ENCODE measurements at regions not wholly inside any gene's neighbourhood (a gene's known extent, or its start where the extent isn't known, plus 50 kb on each side); places are given as distances from the start of the nearest gene placed in this dataset.
"Not testable (repeated sequence)": the region's sequence is repeated elsewhere in the genome, so short reads cannot be mapped to it uniquely, and the experiment has no call there.

DNA sequence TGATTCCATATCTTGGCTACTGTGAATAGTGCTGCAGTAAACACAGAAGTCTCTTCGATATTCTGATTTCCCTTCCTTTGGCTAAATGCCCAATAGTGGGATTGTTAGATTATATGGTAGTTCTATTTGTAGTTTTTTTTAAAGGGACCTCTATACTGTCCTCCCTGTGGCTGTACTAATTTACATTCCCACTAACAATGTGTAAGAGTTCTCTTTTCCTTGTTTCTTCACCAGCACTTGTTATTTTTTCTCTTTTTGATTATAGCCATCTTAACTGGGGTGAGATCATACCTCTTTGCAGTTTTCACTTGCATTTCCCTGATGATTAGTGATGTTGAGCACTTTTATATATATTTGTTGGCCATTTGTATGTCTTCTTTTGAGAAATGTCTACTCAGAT lies 102.0 kb downstream of the CARTPT start:
- no peak for DNase-seq (ENCODE audit: low read depth in 2 of 2, low spot score in 1 of 2)

DNA sequence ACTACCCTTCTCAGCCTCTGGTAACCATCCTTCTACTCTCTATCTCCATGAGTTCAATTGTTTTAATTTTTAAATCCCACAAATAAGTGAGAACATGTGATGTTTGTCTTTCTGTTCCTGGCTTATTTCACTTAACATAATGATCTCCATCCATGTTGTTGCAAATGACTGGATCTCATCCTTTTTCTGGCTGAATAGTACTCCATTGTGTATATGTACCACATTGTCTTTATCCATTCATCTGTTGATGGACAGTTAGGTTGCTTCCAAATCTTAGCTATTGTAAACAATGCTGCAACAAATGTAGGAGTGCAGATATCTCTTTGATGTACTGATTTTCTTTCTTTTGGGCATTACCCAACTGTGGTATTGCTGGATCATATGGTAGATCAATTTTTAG lies 103.0 kb downstream of the CARTPT start:
- DNase-seq (ENCODE audit: low read depth in 2 of 2, low spot score in 1 of 2): not testable (repeated sequence)

GRCh38 chr5:71825992-71826391 lies 106.9 kb downstream of the CARTPT start:
- DNase-seq (ENCODE audit: low read depth in 2 of 2, low spot score in 1 of 2): no peak

DNA sequence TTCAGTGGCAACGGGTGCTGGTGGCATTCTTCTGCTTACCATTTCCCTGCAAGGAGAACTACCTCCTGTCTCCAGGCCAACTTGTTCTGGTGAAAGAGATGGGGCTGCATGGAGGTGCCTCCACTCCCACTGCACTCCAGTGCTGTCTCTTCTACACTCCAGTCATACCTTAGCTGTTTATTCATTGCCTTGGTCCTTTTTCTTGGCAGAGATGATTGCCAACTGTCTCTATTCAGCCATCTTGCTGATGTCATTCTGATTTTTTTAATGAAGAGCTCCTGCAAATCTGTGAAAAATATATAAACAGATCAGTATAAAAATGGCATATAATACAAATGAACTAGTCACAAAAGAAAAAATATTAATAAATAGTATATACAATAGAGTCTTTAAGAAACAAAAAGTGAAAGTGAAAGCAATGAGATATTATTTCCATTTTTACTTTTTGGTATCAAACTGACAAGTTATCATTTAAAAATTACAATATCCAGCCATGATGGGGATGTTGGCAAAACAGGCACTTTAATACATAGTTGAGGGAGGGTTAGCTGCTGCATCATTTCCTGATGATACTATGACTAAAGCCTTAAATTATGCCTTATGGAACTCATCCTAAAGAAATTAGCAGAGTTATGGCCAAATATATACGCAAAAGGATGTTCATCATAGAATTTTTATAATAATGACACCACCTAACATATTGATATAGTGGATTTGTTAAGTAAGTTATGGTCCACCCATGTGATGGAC lies 109.4 kb downstream of the CARTPT start:
- DNase-seq (ENCODE audit: low read depth in 2 of 2, low spot score in 1 of 2): no peak

DNA sequence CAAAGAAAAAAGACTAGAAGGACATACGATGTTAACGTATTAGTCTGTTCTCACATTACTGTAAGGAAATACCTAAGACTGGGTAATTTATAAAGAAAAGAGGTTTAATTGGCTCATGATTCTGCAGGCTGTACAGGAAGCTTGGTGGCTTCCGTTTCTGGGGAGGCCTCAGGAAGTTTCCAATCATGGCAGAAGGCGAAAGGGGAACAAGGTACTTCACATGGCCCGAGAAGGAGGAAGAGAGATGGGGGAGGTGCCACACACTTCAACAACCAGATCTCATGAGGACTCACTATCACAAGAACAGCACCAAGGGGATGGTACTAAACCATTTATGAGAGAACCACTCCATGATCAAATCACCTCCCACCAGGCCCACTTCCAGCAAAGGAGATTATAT lies 110.1 kb downstream of the CARTPT start:
- no peak for DNase-seq (ENCODE audit: low read depth in 2 of 2, low spot score in 1 of 2)

DNA sequence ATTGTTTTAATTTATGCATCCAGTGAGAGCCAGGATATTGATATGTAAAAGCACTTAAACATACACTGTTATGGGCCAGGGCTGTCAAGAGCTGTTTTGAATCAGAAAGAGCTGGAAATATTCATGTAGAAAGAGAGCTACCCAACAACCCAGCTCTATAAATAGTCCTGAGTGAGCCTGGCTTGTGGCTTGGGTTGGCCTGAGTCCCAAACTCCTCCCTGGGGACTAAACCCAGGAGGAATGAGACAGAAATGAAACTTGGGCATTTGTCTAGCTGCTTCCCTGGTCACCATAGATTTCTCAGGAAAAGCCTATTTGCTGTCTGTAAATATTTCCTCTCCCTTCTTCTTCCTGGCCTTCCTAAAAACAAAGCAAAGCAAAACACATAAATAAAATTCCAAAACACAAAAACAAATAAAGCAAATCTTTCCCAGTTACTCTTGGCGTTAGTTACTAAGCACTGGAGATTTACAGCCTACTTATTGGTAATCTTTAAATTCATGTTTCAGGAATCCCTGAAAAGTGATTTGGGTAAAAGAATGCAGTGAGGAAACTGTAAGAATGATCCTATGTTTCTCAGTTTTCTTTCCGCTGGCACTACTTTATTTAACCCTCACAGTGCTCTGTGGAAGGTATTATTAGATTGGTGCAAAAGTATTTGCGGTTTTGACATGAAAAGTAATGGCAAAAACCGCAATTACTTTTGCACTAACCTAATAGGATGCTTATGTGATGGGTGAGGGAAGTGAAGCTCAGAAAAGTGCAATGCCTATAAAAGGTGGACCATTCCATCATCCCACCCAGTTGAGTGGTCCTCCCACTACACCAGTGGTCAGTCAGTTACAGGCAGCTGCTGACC lies 111.8 kb downstream of the CARTPT start:
- DNase-seq (ENCODE audit: low read depth in 2 of 2, low spot score in 1 of 2): no peak

- DNase-seq (ENCODE audit: low read depth in 2 of 2, low spot score in 1 of 2): no peak
Observed at GRCh38 chr5:71832812-71833715, 114.0 kb downstream of the CARTPT start.

DNA sequence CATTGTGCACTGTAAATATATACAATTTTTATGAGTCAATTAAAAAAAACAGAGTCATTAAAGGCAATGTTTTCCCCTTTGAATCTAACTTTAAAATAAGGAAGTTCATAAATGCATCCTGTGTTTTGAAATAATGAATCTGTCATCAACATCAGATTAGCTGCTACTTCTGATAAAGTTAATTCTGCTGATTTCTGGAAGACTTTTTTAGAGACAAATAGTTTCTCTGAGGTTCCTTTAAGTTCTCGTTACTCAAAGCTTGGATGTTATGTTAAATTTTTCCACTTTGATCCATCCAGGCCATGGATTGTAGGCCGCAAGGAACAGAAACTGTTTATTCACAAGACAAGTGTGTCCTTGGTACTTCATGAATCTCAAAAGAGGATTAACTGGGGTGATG lies 115.5 kb downstream of the CARTPT start:
- DNase-seq (ENCODE audit: low read depth in 2 of 2, low spot score in 1 of 2): no peak

- DNase-seq (ENCODE audit: low read depth in 2 of 2, low spot score in 1 of 2): no peak
Observed at GRCh38 chr5:71836084-71836483, 117.0 kb downstream of the CARTPT start.

GRCh38 chr5:71836559-71837112 lies 117.6 kb downstream of the CARTPT start:
- no peak for DNase-seq (ENCODE audit: low read depth in 2 of 2, low spot score in 1 of 2)

DNA sequence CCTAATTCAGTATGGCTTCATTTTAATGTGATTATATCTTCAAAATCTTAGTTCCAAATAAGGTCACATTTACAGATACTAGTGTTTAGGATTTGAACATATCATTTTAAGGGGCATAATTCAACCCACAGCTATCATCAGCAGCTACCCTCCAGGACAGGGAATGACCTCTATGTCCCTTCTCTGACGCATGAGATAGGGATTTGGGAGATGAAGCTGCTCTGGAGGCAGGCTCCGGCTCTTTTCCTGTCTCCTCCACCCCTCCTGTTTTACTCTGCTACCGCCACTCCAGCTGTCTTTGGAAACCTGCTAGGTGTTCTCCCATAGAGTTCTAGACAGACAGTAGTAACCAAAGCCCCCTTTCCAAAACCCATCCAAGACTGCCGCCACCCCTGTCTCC lies 119.2 kb downstream of the CARTPT start:
- DNase-seq (ENCODE audit: low read depth in 2 of 2, low spot score in 1 of 2): no peak

GRCh38 chr5:71839096-71839884 lies 120.2 kb downstream of the CARTPT start:
- no peak for DNase-seq (ENCODE audit: low read depth in 2 of 2, low spot score in 1 of 2)

GRCh38 chr5:71841107-71841506 lies 122.0 kb downstream of the CARTPT start:
- DNase-seq (ENCODE audit: low read depth in 2 of 2, low spot score in 1 of 2): no peak

GRCh38 chr5:71843111-71843510 lies 124.0 kb downstream of the CARTPT start:
- DNase-seq (ENCODE audit: low read depth in 2 of 2, low spot score in 1 of 2): no peak

DNA sequence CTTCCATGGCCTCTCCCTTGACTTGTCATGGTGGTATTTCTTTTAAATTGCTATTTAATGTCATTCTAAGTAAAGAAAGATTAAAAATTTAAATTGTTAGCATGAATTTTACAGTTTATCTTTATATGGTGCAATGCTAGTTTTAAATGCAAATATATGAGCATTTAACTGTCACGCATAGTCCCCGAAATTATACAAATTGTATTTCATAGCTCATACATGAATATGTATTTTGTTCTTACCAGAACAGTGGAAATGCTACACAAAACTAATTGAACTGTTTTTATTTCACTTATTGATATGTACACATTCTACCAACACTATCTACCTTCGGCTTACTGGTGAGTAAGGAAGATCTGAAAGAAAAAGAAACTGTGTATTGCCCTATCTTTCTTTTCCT lies 125.8 kb downstream of the CARTPT start:
- no peak for DNase-seq (ENCODE audit: low read depth in 2 of 2, low spot score in 1 of 2)

GRCh38 chr5:71859515-71859914 lies 140.4 kb downstream of the CARTPT start:
- no peak for DNase-seq (ENCODE audit: low read depth in 2 of 2, low spot score in 1 of 2)

GRCh38 chr5:71860048-71860447 lies 141.0 kb downstream of the CARTPT start:
- DNase-seq (ENCODE audit: low read depth in 2 of 2, low spot score in 1 of 2): no peak

GRCh38 chr5:71861682-71862081 lies 142.6 kb downstream of the CARTPT start:
- DNase-seq (ENCODE audit: low read depth in 2 of 2, low spot score in 1 of 2): no peak

- no peak for DNase-seq (ENCODE audit: low read depth in 2 of 2, low spot score in 1 of 2)
Observed at GRCh38 chr5:71862087-71862486, 143.0 kb downstream of the CARTPT start.

DNA sequence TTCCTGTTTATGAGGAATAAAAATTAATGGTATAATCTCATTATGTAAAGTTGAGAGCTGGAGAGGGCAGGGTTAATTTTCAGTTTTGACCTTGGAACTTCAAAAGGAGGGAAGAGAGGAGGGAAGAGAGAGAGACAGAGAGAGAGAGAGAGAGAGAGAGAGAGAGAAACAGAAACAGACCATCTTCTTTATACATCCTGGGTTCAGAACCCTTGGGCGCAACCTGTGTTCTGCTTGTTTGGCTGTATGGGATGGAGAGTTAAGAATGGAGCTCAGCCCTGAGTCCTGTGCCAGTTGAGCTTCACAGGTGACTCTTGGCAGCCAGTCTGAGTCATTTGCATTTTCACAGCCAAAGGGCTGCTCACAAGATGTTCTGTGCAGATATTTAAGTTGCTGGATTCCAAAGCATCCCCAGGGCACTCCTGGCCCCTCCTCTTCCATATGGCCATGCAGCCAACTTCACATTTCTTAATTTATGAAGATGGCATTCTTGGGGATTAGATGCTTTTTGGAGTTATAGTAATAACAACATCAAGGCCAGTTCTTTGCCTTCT lies 143.5 kb downstream of the CARTPT start:
- DNase-seq (ENCODE audit: low read depth in 2 of 2, low spot score in 1 of 2): no peak

All from stimulated activated CD8-positive, alpha-beta memory T cell treated with anti-CD3 and anti-CD28 coated beads, Interleukin-4, amount 100 ng/mL, for 1 hour (primary cell).